GM12801 (cell line): ENCODE measurements at regions not wholly inside any gene's neighbourhood (a gene's known extent, or its start where the extent isn't known, plus 50 kb on each side); places are given as distances from the start of the nearest gene placed in this dataset.

Experiments
- TF ChIP-seq, protein P1 (sequence below): IDR thresholded peaks from one replicate; pipeline ENCODE4 v1.5.1; 2011; ENCODE audit warnings: control low read depth; ENCODE audit not compliant: insufficient read length; ENCODE audit errors: extremely low read depth

DNA sequence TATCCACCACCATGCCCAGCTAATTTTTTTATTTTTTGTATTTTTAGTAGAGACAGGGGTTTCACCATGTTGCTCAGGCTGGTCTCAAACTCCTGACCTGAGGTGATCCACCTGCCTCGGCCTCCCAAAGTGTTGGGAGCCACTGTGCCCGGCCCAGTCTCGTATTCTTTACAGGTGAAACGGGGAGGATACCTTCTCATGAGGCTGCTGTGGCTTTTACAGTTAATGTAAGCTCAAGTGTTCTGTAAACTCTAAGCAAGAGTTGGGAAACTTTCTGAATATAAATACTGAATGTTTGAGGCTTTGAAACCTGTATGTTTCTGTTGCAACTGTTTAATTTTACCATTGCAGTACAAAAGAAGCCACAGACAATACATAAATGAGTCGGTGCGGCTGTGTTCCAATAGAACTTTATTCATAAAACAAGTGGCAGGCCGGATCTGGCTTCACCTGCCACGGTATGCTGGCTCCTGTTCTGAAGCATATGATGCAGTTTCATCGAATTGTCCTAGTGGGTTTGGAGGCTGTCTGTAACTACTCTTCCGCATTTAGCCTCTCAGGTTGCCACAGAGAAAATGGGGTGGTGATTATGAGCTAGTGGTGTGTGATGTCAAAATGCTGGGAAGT lies 192.5 kb upstream of the ZFP64 start:
- TF ChIP-seq, protein P1, sequence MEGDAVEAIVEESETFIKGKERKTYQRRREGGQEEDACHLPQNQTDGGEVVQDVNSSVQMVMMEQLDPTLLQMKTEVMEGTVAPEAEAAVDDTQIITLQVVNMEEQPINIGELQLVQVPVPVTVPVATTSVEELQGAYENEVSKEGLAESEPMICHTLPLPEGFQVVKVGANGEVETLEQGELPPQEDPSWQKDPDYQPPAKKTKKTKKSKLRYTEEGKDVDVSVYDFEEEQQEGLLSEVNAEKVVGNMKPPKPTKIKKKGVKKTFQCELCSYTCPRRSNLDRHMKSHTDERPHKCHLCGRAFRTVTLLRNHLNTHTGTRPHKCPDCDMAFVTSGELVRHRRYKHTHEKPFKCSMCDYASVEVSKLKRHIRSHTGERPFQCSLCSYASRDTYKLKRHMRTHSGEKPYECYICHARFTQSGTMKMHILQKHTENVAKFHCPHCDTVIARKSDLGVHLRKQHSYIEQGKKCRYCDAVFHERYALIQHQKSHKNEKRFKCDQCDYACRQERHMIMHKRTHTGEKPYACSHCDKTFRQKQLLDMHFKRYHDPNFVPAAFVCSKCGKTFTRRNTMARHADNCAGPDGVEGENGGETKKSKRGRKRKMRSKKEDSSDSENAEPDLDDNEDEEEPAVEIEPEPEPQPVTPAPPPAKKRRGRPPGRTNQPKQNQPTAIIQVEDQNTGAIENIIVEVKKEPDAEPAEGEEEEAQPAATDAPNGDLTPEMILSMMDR: no peak

DNA sequence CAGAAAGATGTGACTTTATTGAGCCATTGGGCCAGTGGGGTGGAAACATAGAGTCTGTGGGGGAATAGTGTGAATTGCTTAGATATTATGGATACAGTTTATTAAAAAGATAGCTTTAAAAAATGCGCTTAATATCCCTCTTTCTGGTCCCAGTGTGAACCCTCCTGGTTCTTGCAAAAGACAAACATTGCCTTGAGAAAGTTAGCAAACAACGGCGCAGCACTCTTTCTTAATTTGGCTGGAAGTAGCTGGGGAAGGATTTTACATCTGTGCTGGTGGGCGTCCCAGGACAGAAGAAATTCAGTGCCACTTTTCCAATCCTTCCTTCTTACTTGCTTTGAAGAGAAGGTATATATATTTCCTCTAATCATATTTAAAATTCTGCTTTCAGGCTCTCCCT lies 191.4 kb upstream of the ZFP64 start:
- TF ChIP-seq, protein P1: no peak

DNA sequence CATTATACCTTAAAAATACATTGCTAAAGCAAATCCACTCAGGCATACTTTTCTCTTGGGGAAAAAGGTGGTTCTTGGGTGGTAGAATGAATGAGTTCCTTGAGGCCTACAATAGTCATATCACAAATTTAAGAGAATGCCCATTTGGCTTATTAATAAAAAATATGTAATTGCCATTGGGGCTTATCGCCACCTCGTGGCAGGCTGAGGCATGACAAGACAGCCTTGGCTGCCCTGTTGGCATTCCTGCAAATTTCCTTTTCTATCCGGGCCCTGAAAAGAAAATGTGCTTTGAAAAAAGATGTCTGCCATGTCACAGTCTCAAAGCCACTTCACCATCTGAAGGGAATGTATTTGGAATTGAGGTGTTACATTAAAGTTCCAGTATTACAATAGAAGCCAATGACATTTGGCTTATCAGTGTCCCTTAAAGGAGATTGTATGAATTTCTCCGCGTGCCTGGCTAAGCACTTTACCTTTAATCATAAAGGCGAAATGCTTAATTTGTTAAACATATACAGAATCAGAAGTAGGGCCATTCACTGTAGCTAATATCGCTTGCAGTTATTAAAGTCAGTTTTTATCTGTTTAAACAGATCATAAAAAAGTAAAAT lies 188.3 kb upstream of the ZFP64 start:
- TF ChIP-seq, protein P1: peak; percentile 11

DNA sequence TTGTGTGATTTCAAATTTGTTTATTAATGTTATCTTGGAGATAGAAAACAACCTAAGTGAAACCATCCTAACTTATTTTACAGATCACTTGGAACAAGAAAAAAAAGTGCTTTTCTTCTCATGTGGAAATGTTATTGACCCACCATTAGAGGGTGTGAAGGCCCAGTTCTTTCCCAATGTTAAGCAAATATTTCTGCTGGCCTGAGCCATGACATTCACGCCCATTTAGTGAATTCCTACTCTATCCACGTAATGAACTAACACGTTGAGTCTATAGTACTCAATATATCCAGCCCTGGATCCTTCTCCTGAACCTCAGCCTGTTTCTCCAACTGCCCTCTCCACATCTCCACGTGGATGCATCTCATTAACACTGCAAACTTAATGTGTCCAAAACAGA lies 180.6 kb upstream of the ZFP64 start:
- TF ChIP-seq, protein P1: no peak

DNA sequence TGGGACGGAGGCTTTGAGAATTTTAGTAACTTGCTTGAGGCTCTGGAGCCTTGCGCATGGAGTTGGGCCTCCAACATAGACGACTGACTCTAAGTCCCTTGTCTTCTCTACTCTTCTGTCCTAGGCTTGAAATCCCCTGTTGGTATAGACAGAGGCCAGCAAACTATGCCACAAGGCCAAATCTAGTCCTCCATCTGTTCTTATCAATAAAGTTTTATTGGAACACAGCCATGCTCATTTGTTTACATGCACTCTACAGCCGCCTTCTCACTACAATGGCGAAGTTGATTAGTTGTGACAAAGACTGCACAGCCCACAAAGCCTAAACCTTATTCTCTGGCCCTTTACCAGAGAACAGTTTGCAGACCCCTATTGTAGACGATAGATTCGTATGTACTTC lies 174.1 kb upstream of the ZFP64 start:
- TF ChIP-seq, protein P1: no peak

DNA sequence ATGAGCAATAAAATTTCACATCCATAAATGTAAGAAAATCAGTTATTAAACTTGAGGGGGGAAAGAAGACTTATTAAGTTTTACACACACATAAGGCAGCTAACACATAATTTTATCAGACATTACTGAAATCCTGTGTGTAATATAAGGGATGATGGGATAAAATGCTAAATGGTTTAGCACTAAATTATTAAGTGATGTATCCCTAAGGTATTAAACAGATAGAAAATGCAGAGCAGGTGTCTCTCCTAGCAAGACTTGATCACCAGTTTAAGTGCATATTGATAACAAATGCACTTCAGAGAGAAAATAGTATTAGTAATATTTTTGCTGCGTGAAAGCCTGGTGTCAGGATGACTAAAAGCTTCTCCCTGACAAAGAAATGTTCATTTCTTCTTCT lies 172.8 kb upstream of the ZFP64 start:
- TF ChIP-seq, protein P1: no peak

DNA sequence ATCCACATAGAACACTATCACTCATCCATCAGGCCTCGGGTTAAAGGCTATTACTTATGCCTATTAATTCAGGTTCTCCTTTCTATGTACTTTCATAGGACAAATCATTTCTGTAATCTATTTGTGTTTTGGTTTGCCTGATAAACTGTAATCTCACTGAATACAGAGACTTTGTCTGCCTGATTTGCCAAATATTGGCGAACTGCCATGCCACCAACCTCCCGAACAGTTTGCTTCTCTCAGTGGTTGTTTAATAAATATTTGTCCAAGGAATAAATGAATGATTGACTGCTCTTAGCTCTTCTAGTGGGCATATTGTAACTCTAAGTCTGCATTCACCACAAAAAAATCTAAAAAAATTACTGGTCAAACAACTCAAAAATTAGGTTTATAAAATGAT lies 170.1 kb upstream of the ZFP64 start:
- TF ChIP-seq, protein P1: no peak
